GM12873 (cell line): ENCODE measurements at regions not wholly inside any gene's neighbourhood (a gene's known extent, or its start where the extent isn't known, plus 50 kb on each side); places are given as distances from the start of the nearest gene placed in this dataset.

ENCODE experiments used
- TF ChIP-seq, protein P1 (sequence below): IDR thresholded peaks from 2 replicates; pipeline ENCODE4 v1.5.1; 2012; ENCODE audit warnings: low read depth, mild to moderate bottlenecking, moderate library complexity, low read length, control low read depth; ENCODE audit not compliant: insufficient read depth; ENCODE audit errors: missing control alignments

DNA sequence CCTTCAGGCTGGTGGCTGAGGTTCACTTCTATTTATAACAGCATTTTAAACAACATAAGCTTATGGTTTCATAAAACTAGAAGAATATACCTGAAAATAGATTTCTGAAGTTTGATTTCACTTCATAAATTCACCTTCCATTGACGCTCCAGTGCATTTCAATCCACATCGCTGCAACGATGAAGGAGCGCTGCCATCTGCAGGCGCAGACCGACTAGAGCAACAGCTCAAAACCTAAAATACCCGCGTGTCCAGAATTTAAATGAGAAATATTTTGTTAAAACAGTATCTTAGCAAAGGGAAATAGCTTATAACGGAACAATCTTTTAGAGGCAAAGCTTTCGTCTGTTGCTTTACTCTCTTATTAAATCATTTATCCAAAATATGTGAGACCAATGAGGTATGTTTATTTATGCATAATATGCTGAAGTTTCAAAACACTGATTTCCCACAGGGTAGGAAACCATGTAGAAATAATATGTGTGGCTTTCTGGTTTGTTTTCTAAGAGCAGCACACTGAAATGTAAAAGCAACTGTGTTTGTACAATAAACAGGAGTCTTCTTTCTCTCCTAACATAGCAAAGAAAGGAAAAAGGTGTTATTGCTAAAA, 816.4 kb upstream of the FRG1 start:
- TF ChIP-seq, protein P1, sequence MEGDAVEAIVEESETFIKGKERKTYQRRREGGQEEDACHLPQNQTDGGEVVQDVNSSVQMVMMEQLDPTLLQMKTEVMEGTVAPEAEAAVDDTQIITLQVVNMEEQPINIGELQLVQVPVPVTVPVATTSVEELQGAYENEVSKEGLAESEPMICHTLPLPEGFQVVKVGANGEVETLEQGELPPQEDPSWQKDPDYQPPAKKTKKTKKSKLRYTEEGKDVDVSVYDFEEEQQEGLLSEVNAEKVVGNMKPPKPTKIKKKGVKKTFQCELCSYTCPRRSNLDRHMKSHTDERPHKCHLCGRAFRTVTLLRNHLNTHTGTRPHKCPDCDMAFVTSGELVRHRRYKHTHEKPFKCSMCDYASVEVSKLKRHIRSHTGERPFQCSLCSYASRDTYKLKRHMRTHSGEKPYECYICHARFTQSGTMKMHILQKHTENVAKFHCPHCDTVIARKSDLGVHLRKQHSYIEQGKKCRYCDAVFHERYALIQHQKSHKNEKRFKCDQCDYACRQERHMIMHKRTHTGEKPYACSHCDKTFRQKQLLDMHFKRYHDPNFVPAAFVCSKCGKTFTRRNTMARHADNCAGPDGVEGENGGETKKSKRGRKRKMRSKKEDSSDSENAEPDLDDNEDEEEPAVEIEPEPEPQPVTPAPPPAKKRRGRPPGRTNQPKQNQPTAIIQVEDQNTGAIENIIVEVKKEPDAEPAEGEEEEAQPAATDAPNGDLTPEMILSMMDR = no peak

GRCh38 chr4:189124791-189125190, 815.9 kb upstream of the FRG1 start:
- TF ChIP-seq, protein P1 = no peak

- TF ChIP-seq, protein P1 = no peak
Measured at GRCh38 chr4:189126040-189126439, 814.6 kb upstream of the FRG1 start.

DNA sequence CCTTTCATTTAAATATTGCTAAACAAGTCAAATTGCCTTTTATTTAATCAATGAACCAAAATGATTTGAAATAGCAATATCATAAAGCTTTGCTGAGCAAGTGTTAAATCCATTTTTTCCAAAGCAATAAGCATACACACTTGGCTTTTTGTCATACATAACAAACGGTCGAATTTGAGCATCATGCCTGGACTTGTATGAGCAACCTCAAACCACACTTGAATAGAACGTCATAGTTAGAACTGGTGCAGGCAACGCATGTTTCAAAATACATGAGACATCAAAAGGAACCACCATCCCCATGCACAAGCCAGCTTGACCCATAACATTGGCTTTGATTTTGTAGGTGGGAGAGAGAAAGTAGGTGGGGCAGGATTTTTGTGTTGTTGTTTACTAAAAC, 812.3 kb upstream of the FRG1 start:
- TF ChIP-seq, protein P1 = no peak

- TF ChIP-seq, protein P1 = no peak
Measured at GRCh38 chr4:189129044-189129694, 811.5 kb upstream of the FRG1 start.

- TF ChIP-seq, protein P1 = no peak
Measured at GRCh38 chr4:189131118-189131517, 809.6 kb upstream of the FRG1 start.

- TF ChIP-seq, protein P1 = no peak
Measured at GRCh38 chr4:189136462-189136861, 804.2 kb upstream of the FRG1 start.
